Spleen (tissue), 11 donors: ENCODE measurements at regions not wholly inside any gene's neighbourhood (a gene's known extent, or its start where the extent isn't known, plus 50 kb on each side); places are given as distances from the start of the nearest gene placed in this dataset.
"Not testable (repeated sequence)": the region's sequence is repeated elsewhere in the genome, so short reads cannot be mapped to it uniquely, and the experiment has no call there.

Experiments used
- DNase-seq: peaks from one replicate; pipeline ENCODE4 v3.0.0-alpha.2; 2020
- H3K27ac ChIP-seq, 8 donors: fragments of 200-600 bp; sonication (generic) in 7 of 8; 1 replicate in 4 of 8; 2 replicates in 4 of 8; pipeline versions ENCODE4 v1.5.0 to v1.8.0; 2016 to 2021; ENCODE audit warnings: inconsistent platforms in 4 of 8, mild to moderate bottlenecking in 4 of 8, moderate library complexity in 1 of 8
- H3K27me3 ChIP-seq, 7 donors: fragments of 200-600 bp; sonication (generic) in 6 of 7; replicated peaks in 1 of 7; 1 replicate in 4 of 7; 2 replicates in 3 of 7; pipeline versions ENCODE4 v1.5.0 to v1.8.0; 2016 to 2021; ENCODE audit warnings: inconsistent platforms in 3 of 7, mild to moderate bottlenecking in 1 of 7
- H3K36me3 ChIP-seq, 6 donors: fragments of 200-600 bp; sonication (generic) in 5 of 6; 1 replicate in 4 of 6; 2 replicates in 2 of 6; pipeline versions ENCODE4 v1.5.0 to v1.8.0; 2016 to 2021; ENCODE audit warnings: inconsistent platforms in 2 of 6
- H3K4me1 ChIP-seq, 6 donors: fragments of 200-600 bp; sonication (generic) in 5 of 6; 1 replicate in 3 of 6; 2 replicates in 3 of 6; pipeline versions ENCODE4 v1.5.0 to v1.8.0; 2016 to 2021; ENCODE audit warnings: inconsistent platforms in 3 of 6
- H3K4me3 ChIP-seq, 8 donors: fragments of 200-600 bp; sonication (generic) in 7 of 8; 1 replicate in 4 of 8; 2 replicates in 4 of 8; pipeline versions ENCODE4 v1.5.0 to v1.8.0; 2016 to 2021; ENCODE audit warnings: inconsistent platforms in 4 of 8, mild to moderate bottlenecking in 4 of 8, moderate library complexity in 2 of 8
- H3K9me3 ChIP-seq, 8 donors: fragments of 200-600 bp; sonication (generic) in 7 of 8; 1 replicate in 4 of 8; 2 replicates in 4 of 8; pipeline versions ENCODE4 v1.5.0 to v1.8.0; 2016 to 2021; ENCODE audit warnings: inconsistent platforms in 4 of 8
- POLR2A ChIP-seq, 3 donors: fragments of 450-650 bp; IDR thresholded peaks; one replicate each; pipeline ENCODE4 v1.5.1; 2017; ENCODE audit warnings: antibody characterized with exemption in 3 of 3, mild to moderate bottlenecking in 1 of 3
- POLR2AphosphoS5 ChIP-seq, 3 donors: sonication (generic); formaldehyde crosslinking; IDR thresholded peaks; one replicate each; pipeline ENCODE4 v1.5.1; 2017; ENCODE audit warnings: antibody characterized with exemption in 3 of 3
- WGBS, 5 donors: extraction: QIAGEN DNeasy Blood & Tissue Kit in 3 of 5; methylation state at CpG; one replicate each; pipeline versions ENCODE4 v1.1.5 to v1.1.7; 2013 to 2018; 5-methylcytosine and 5-hydroxymethylcytosine counted together
- intact Hi-C: fragments of 100-400 bp; cut with DNase I; formaldehyde crosslinking; loops from one replicate; pipeline ENCODE4 v1.15.0; 2023; ENCODE audit warnings: low total_unique reads
- TF ChIP-seq, protein P1 (sequence below), 11 experiments: fragments of 200-600 bp in 7 of 11; fragments of 450-650 bp in 4 of 11; sonication (generic) in 4 of 11; IDR thresholded peaks in 8 of 11; conservative IDR thresholded peaks in 3 of 11; 1 replicate in 7 of 11; 2 replicates in 4 of 11; pipeline versions ENCODE4 v1.4.0 to v1.8.0; 2016 to 2021; ENCODE audit warnings: antibody characterized with exemption in 11 of 11, inconsistent platforms in 4 of 11, mild to moderate bottlenecking in 1 of 11
- donor health status: healthy with polysubstance abuse.
- donor health status: DM: no; HTN: no; CAD: no; lungs with moderate emphysema.
- donor health status: DM: no; HTN: no; CAD: no.
- donor health status: Bipolar disorder and iron deficiency.
- donor health status: healthy.
- donor health status: DM: no; HTN: no; CAD: no.
- donor health status: DM: yes; HTN: yes; CAD: no.

DNA sequence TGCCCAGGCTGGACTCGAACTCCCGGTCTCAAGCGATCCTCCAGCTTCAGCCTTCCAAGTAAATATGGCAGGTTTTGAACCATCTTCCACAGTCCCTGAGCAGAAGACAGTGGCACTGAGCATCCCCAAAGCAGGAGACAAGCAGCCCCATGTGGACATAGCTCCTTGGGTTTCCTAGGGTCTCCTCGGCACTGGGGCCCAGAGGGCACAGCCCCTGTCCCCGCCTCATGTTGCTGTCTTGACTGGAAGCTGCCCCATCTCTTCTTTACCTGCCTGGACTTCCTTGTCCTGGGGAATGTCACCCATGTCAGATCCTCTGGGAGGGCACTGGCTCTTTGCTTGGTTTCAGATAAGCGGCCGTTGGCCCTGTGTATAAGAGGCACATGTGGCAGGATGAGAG lies 263.7 kb upstream of the RAB4A start:
- DNase-seq, result no peak
- Histone ChIP-seq H3K9me3 (no peaks in the 10 kb centered on the region), H3K27ac (no peak overlapping the region), H3K4me1 (peaks cover 0 to 8% (median 0%) of the 10 kb centered on the region in 6 donors), H3K36me3 (no peaks in the 10 kb centered on the region), H3K27me3 (no peaks in the 10 kb centered on the region), H3K4me3 (no peak overlapping the region)
- TF ChIP-seq POLR2AphosphoS5 (IDR thresholded peaks at IDR 0.05), result no peak
- no peak for TF ChIP-seq POLR2A (IDR thresholded peaks at IDR 0.05)
- TF ChIP-seq, protein P1, sequence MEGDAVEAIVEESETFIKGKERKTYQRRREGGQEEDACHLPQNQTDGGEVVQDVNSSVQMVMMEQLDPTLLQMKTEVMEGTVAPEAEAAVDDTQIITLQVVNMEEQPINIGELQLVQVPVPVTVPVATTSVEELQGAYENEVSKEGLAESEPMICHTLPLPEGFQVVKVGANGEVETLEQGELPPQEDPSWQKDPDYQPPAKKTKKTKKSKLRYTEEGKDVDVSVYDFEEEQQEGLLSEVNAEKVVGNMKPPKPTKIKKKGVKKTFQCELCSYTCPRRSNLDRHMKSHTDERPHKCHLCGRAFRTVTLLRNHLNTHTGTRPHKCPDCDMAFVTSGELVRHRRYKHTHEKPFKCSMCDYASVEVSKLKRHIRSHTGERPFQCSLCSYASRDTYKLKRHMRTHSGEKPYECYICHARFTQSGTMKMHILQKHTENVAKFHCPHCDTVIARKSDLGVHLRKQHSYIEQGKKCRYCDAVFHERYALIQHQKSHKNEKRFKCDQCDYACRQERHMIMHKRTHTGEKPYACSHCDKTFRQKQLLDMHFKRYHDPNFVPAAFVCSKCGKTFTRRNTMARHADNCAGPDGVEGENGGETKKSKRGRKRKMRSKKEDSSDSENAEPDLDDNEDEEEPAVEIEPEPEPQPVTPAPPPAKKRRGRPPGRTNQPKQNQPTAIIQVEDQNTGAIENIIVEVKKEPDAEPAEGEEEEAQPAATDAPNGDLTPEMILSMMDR (IDR thresholded peaks at IDR 0.05 in 8 of 11, conservative IDR thresholded peaks at IDR 0.05 in 3 of 11), result no peak
- WGBS, 5 donors, result 92 to 99% (median 94%) methylated on average over 7 of the region's 7 CpGs
- intact Hi-C loops, result no loop called here

DNA sequence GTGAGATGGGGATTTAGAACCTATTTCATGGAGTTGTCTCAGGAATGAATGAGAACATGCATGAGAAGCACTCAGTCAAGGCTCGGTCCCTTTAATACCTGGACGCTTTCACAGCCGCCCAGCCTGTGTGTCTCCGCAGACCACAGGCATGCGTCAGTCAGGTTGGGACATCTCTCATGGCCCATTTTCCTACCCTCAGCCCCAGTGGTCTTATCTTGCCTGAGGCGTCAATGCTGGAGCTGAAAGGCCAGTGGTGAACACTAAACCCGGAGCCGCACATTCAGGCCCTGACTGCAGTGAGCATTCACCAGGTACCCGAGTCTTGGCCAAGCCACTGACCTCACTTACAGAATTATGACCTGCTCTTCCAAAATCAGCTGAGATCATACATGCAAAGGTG lies 263.2 kb upstream of the RAB4A start:
- no peaks in the 10 kb centered on the region for H3K9me3 ChIP-seq
- H3K4me3 ChIP-seq, result no peak overlapping the region
- no peak overlapping the region for H3K27ac ChIP-seq
- peaks cover 0 to 8% (median 0%) of the 10 kb centered on the region in 6 donors for H3K4me1 ChIP-seq
- intact Hi-C loops, result no loop called here
- H3K36me3 ChIP-seq, result no peaks in the 10 kb centered on the region
- 93 to 97% (median 95%) methylated on average over 9 of the region's 9 CpGs for WGBS, 5 donors
- H3K27me3 ChIP-seq, result no peaks in the 10 kb centered on the region
- no peak for DNase-seq
- TF ChIP-seq POLR2AphosphoS5 (IDR thresholded peaks at IDR 0.05) (no peak), POLR2A (IDR thresholded peaks at IDR 0.05) (no peak)
- TF ChIP-seq, protein P1 (IDR thresholded peaks at IDR 0.05 in 8 of 11, conservative IDR thresholded peaks at IDR 0.05 in 3 of 11), result no peak

GRCh38 chr1:229008347-229008746 lies 262.6 kb upstream of the RAB4A start:
- H3K4me1 ChIP-seq, H3K4me3 ChIP-seq, H3K9me3 ChIP-seq, H3K36me3 ChIP-seq, H3K27ac ChIP-seq, H3K27me3 ChIP-seq, DNase-seq, intact Hi-C loops: not testable (repeated sequence)
- 30 to 53% (median 52%) methylated on average over 5 of the region's 5 CpGs for WGBS, 5 donors

- intact Hi-C loops, result no loop called here
- H3K27ac ChIP-seq, result no peak overlapping the region
- H3K36me3 ChIP-seq, result no peaks in the 10 kb centered on the region
- H3K4me3 ChIP-seq, result no peak overlapping the region
- 76 to 95% (median 81%) methylated on average over 2 of the region's 2 CpGs for whole genome bisulfite sequencing, 5 donors
- TF ChIP-seq POLR2AphosphoS5 (IDR thresholded peaks at IDR 0.05) (no peak), POLR2A (IDR thresholded peaks at IDR 0.05) (no peak)
- TF ChIP-seq, protein P1 (IDR thresholded peaks at IDR 0.05 in 8 of 11, conservative IDR thresholded peaks at IDR 0.05 in 3 of 11), result no peak
- H3K9me3 ChIP-seq, result no peaks in the 10 kb centered on the region
- peaks cover 0 to 8% (median 0%) of the 10 kb centered on the region in 6 donors for H3K4me1 ChIP-seq
- H3K27me3 ChIP-seq, result no peaks in the 10 kb centered on the region
- no peak for DNase-seq
Measured at GRCh38 chr1:229011022-229011421, 259.9 kb upstream of the RAB4A start.

DNA sequence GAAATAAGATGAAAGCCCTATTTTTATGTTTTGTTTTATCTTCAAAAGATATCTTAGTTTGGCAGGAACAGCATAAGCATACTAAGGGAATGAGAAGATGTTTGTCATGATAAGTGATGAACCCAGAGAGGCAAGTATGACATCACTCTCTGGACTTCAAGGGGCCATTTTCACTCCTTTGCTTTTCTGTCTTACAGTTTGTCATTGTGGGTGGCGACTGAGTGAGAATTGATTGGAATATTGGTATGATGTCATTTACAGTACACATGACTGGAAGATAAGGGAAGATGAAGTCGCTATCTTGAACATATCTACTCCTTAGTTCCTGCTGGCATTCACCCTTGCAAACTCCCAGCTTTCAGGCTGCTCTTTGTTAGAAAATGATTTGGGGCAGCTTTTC lies 258.1 kb upstream of the RAB4A start:
- Histone ChIP-seq H3K36me3 (no peaks in the 10 kb centered on the region), H3K4me3 (no peak overlapping the region), H3K4me1 (peaks cover 0 to 16% (median 0%) of the 10 kb centered on the region in 6 donors), H3K27me3 (no peaks in the 10 kb centered on the region), H3K9me3 (no peaks in the 10 kb centered on the region), H3K27ac (no peak overlapping the region)
- TF ChIP-seq POLR2A (IDR thresholded peaks at IDR 0.05) (no peak), POLR2AphosphoS5 (IDR thresholded peaks at IDR 0.05) (no peak)
- TF ChIP-seq, protein P1 (IDR thresholded peaks at IDR 0.05 in 8 of 11, conservative IDR thresholded peaks at IDR 0.05 in 3 of 11), result no peak
- no peak for DNase-seq
- intact Hi-C loops, result no loop called here
- WGBS, 5 donors, result 84 to 94% (median 89%) methylated on average over 2 of the region's 2 CpGs
